Panc1 (cell line): ENCODE measurements at regions not wholly inside any gene's neighbourhood (a gene's known extent, or its start where the extent isn't known, plus 50 kb on each side); places are given as distances from the start of the nearest gene placed in this dataset.

Experiments
- POLR2AphosphoS5 ChIP-seq: IDR thresholded peaks from 2 replicates; pipeline ENCODE4 v1.6.1; 2012; ENCODE audit warnings: mild to moderate bottlenecking, low read depth, low read length, moderate library complexity
- SIN3A ChIP-seq: IDR thresholded peaks from 2 replicates; pipeline ENCODE4 v1.6.1; 2012; ENCODE audit warnings: low read depth, mild to moderate bottlenecking, low read length, moderate library complexity, borderline replicate concordance; ENCODE audit not compliant: insufficient read depth
- TCF7L2 ChIP-seq: IDR thresholded peaks from 2 replicates; pipeline ENCODE4 v1.6.1; 2011; ENCODE audit warnings: mild to moderate bottlenecking, low read depth, low read length, inconsistent platforms
- TF ChIP-seq, protein P1 (sequence below): fragments of 450-650 bp; IDR thresholded peaks from 2 replicates; pipeline ENCODE4 v1.5.1; 2017; ENCODE audit warnings: mild to moderate bottlenecking

DNA sequence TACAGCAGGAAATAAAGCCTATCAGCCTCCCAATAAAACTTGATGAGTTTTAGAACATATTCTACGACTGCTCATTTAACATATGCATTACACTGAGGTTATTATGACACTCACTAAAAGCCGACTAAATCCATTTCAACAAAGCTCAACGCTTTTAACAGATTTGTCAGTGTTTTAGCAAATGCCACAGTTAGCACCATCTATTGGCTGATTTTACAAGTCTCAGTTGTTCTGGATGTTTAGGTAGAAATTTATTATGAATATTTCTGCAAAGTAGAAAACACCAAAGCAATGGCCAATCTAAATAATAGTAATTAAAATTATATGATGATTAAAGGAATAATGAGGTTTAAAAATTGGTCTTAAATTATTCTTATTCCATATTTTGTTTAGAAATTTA is 993.2 kb upstream of the PCDH7 start:
- TF ChIP-seq, protein P1, sequence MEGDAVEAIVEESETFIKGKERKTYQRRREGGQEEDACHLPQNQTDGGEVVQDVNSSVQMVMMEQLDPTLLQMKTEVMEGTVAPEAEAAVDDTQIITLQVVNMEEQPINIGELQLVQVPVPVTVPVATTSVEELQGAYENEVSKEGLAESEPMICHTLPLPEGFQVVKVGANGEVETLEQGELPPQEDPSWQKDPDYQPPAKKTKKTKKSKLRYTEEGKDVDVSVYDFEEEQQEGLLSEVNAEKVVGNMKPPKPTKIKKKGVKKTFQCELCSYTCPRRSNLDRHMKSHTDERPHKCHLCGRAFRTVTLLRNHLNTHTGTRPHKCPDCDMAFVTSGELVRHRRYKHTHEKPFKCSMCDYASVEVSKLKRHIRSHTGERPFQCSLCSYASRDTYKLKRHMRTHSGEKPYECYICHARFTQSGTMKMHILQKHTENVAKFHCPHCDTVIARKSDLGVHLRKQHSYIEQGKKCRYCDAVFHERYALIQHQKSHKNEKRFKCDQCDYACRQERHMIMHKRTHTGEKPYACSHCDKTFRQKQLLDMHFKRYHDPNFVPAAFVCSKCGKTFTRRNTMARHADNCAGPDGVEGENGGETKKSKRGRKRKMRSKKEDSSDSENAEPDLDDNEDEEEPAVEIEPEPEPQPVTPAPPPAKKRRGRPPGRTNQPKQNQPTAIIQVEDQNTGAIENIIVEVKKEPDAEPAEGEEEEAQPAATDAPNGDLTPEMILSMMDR: no peak
- TF ChIP-seq POLR2AphosphoS5 (no peak), SIN3A (no peak), TCF7L2 (no peak)
